OCI-LY7 (cell line): ENCODE measurements at regions not wholly inside any gene's neighbourhood (a gene's known extent, or its start where the extent isn't known, plus 50 kb on each side); places are given as distances from the start of the nearest gene placed in this dataset.
A peak's percentile ranks its signal among the peaks of the same experiment; 100 is the strongest.

Experiments
- BruUV-seq: library from RNA; stranded (reverse); fragments of 400-500 nt; replicated peaks from 2 replicates; lab custom pipeline; 2021; lab: Mats Ljungman, UMichigan
- CTCF ChIA-PET: fragments of 300-600 bp; sonication (Branson Sonifier 250); formaldehyde crosslinking; loops from one replicate; lab custom pipeline; 2022; ENCODE audit warnings: antibody characterized with exemption; ENCODE audit not compliant: unreplicated experiment; lab: Charles Lee
- POLR2A ChIA-PET: fragments of 300-600 bp; sonication (Branson Sonifier 250); formaldehyde crosslinking; loops from one replicate; lab custom pipeline; 2022; ENCODE audit warnings: antibody characterized with exemption; lab: Charles Lee
- DNase-seq: peaks from one replicate; pipeline ENCODE4 v3.0.0-alpha.2; 2015; ENCODE audit warnings: low spot score
- H2AFZ ChIP-seq: fragments of 200-600 bp; sonication (generic), shearing (Covaris generic); 2 replicates; pipeline ENCODE4 v1.6.1; 2014; ENCODE audit warnings: mild to moderate bottlenecking, antibody characterized with exemption, low read length, moderate library complexity
- H3K27ac ChIP-seq: fragments of 200-600 bp; sonication (generic); 2 replicates; pipeline ENCODE4 v1.5.1; 2014; ENCODE audit warnings: mixed run types, low read depth, mild to moderate bottlenecking, moderate library complexity, low read length, inconsistent platforms; ENCODE audit not compliant: poor library complexity, severe bottlenecking
- H3K36me3 ChIP-seq: fragments of 200-600 bp; sonication (generic); 2 replicates; pipeline ENCODE4 v1.6.1; 2014; ENCODE audit warnings: mild to moderate bottlenecking, antibody characterized with exemption, low read length, moderate library complexity, mixed read lengths; ENCODE audit not compliant: insufficient read depth
- H3K4me1 ChIP-seq: fragments of 200-600 bp; sonication (generic); 2 replicates; pipeline ENCODE4 v1.5.1; 2014; ENCODE audit warnings: mild to moderate bottlenecking, low read length; ENCODE audit not compliant: insufficient read depth, poor library complexity, severe bottlenecking
- H3K4me2 ChIP-seq: fragments of 200-600 bp; sonication (generic); 2 replicates; pipeline ENCODE4 v1.6.1; 2014; ENCODE audit warnings: mild to moderate bottlenecking, low read length
- H3K4me3 ChIP-seq: fragments of 200-600 bp; sonication (generic); 2 replicates; pipeline ENCODE4 v1.5.1; 2014; ENCODE audit warnings: mild to moderate bottlenecking, low read depth, low read length; ENCODE audit not compliant: poor library complexity, severe bottlenecking
- H3K79me2 ChIP-seq: fragments of 200-600 bp; sonication (generic); 2 replicates; pipeline ENCODE4 v1.6.1; 2016; ENCODE audit warnings: low read depth, mild to moderate bottlenecking, low read length, moderate library complexity, mixed read lengths; ENCODE audit not compliant: insufficient read depth
- H3K9me2 ChIP-seq: fragments of 200-600 bp; sonication (generic); 2 replicates; pipeline ENCODE4 v1.6.1; 2016; ENCODE audit warnings: mild to moderate bottlenecking, low read length, mixed read lengths; ENCODE audit not compliant: insufficient read depth
- H3K9me3 ChIP-seq: fragments of 200-600 bp; sonication (generic); 2 replicates; pipeline ENCODE4 v1.6.1; 2014; ENCODE audit warnings: mild to moderate bottlenecking, mixed run types, low read length, mixed read lengths
- H4K20me1 ChIP-seq: fragments of 200-600 bp; sonication (generic); 2 replicates; pipeline ENCODE4 v1.6.1; 2014; ENCODE audit warnings: mild to moderate bottlenecking, antibody characterized with exemption, low read length, moderate library complexity, mixed read lengths; ENCODE audit not compliant: insufficient read depth
- EZH2phosphoT487 ChIP-seq: fragments of 200-600 bp; sonication (generic); IDR thresholded peaks from 2 replicates; pipeline ENCODE4 v1.6.1; 2018; ENCODE audit warnings: low read depth, borderline replicate concordance, mild to moderate bottlenecking, mixed run types, antibody characterized with exemption, low read length, moderate library complexity, mixed read lengths
- intact Hi-C: fragments of 100-400 bp; cut with micrococcal nuclease; formaldehyde crosslinking; loops from one replicate; pipeline ENCODE4 v1.10.0; 2022; ENCODE audit not compliant: unreplicated experiment
- TF ChIP-seq, protein P1 (sequence below): fragments of 200-600 bp; sonication (generic); conservative IDR thresholded peaks from 2 replicates; pipeline ENCODE4 v1.5.1; 2014; ENCODE audit warnings: mild to moderate bottlenecking, antibody characterized with exemption, low read length, moderate library complexity, mixed read lengths

DNA sequence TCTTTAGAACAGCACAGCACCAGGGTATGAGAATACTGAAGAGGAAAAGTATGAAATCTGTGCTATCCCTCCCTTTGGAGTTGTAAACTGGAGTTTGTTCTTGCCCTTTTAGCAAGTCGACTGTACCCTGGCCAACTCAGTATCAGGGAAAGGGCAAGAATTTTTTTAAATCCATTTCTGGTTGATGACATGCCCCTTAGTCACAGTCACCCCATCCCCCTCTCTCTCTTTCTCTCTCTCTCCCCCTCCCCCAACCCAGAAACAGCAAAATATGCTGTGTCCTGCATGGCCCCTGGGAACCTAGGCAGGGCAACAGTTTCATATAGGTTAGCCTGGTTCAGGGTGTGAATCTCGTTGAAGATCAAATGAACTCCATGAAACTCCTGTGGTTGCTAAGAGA lies 177.7 kb upstream of the ADO start:
- CTCF ChIA-PET = no interaction called here
- no peaks in the 10 kb centered on the region for H3K79me2 ChIP-seq
- H3K4me2 ChIP-seq = peak overlapping the region; percentile 70
- BruUV-seq = no TSS peak
- peak overlapping the region; percentile 61 for H3K27ac ChIP-seq
- intact Hi-C loops = no loop called here
- H3K9me2 ChIP-seq = no peaks in the 10 kb centered on the region
- H4K20me1 ChIP-seq = no peaks in the 10 kb centered on the region
- H3K9me3 ChIP-seq = no peaks in the 10 kb centered on the region
- H2AFZ ChIP-seq = peak overlapping the region; percentile 94
- POLR2A ChIA-PET = interaction anchor here (0.7 to 1.1 kb wide), 4 partner anchors 12 to 180 kb away, joined by 3 to 5 read pairs (median 3); no protein-coding TSS in a partner anchor
- H3K4me3 ChIP-seq = peak overlapping the region; percentile 25
- H3K4me1 ChIP-seq = peaks cover 52% of the 10 kb centered on the region
- H3K36me3 ChIP-seq = no peaks in the 10 kb centered on the region
- TF ChIP-seq, protein P1, sequence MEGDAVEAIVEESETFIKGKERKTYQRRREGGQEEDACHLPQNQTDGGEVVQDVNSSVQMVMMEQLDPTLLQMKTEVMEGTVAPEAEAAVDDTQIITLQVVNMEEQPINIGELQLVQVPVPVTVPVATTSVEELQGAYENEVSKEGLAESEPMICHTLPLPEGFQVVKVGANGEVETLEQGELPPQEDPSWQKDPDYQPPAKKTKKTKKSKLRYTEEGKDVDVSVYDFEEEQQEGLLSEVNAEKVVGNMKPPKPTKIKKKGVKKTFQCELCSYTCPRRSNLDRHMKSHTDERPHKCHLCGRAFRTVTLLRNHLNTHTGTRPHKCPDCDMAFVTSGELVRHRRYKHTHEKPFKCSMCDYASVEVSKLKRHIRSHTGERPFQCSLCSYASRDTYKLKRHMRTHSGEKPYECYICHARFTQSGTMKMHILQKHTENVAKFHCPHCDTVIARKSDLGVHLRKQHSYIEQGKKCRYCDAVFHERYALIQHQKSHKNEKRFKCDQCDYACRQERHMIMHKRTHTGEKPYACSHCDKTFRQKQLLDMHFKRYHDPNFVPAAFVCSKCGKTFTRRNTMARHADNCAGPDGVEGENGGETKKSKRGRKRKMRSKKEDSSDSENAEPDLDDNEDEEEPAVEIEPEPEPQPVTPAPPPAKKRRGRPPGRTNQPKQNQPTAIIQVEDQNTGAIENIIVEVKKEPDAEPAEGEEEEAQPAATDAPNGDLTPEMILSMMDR = no peak
- TF ChIP-seq EZH2phosphoT487 = no peak
- no peak for DNase-seq

DNA sequence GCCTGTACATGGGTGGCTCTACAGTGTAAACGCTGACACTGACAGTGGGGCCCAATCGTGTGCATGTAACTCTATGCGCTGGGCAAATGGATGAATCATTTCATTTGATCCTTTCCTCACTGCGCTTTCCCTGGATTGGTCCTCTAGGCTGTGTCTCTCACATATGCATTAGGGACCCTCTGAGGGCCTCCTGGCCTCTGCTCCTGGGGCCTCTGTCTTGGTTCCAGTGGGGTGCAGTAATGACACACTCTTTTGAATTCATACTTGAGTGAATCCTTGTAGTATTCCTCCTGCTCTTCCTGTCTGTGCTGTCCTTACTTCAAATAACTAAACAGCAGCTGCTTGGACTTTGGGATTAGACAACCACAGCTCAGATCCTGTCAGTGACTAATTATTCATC lies 176.5 kb upstream of the ADO start:
- DNase-seq = no peak
- Histone ChIP-seq H3K27ac (peak overlapping the region; percentile 61), H4K20me1 (no peaks in the 10 kb centered on the region), H3K9me2 (no peaks in the 10 kb centered on the region), H3K79me2 (no peaks in the 10 kb centered on the region), H3K4me2 (0 out of 2 replicates have a peak overlapping the region, but pooled peaks have one; percentile 70), H3K4me3 (no peak overlapping the region), H3K4me1 (peaks cover 63% of the 10 kb centered on the region), H2AFZ (peak overlapping the region; percentile 94; the same call in 1 of the 2 replicates), H3K36me3 (no peaks in the 10 kb centered on the region), H3K9me3 (no peaks in the 10 kb centered on the region)
- TF ChIP-seq EZH2phosphoT487 = no peak
- TF ChIP-seq, protein P1 = no peak
- POLR2A ChIA-PET = interaction anchor here (0.8 to 1.1 kb wide), 4 partner anchors 11 to 16 kb away, joined by 3 to 5 read pairs (median 4); no protein-coding TSS in a partner anchor
- CTCF ChIA-PET = no interaction called here
- intact Hi-C loops = no loop called here
- BruUV-seq = no TSS peak

DNA sequence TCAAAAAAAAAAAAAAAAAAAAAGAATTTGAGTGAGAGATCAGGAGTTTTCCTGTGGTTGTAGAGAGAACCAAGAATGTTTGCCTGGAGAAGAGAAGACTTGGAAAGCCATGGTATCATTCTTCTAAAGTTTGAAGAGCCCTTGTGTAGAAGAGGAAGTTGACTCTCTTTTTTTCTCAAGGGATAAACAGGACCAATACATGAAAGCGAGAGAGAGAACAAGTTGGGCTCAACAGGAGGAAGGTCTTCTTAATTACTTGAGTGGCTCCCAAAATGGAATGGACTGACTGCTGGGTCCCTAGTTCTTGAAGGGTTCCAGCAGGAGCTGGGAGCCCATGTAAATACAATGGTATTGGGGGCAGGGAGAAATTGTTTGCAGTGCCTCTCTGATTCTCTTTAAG lies 173.3 kb upstream of the ADO start:
- Histone ChIP-seq H3K4me2 (peak overlapping the region; percentile 74), H3K4me3 (peak overlapping the region; percentile 23), H4K20me1 (no peaks in the 10 kb centered on the region), H3K36me3 (no peaks in the 10 kb centered on the region), H3K9me3 (no peaks in the 10 kb centered on the region), H3K27ac (peak overlapping the region; percentile 77), H3K4me1 (peaks cover 79% of the 10 kb centered on the region), H3K9me2 (no peaks in the 10 kb centered on the region), H2AFZ (peak overlapping the region; percentile 62; the same call in 1 of the 2 replicates), H3K79me2 (no peaks in the 10 kb centered on the region)
- peak; percentile 42 for DNase-seq
- no peak for TF ChIP-seq EZH2phosphoT487
- TF ChIP-seq, protein P1 = no peak
- ChIA-PET POLR2A (interaction anchor here (0.7 to 1.1 kb wide), 5 partner anchors 12 to 1152 kb away, joined by 3 read pairs; no protein-coding TSS in a partner anchor), CTCF (no interaction called here)
- no TSS peak for BruUV-seq
- intact Hi-C loops = loop anchor here (10.0 kb wide), 1 partner anchor 634 kb away; no protein-coding TSS in a partner anchor
